ENCODE measurements at regions not wholly inside any gene's neighbourhood (a gene's known extent, or its start where the extent isn't known, plus 50 kb on each side); places are given as distances from the start of the nearest gene placed in this dataset.

DNA sequence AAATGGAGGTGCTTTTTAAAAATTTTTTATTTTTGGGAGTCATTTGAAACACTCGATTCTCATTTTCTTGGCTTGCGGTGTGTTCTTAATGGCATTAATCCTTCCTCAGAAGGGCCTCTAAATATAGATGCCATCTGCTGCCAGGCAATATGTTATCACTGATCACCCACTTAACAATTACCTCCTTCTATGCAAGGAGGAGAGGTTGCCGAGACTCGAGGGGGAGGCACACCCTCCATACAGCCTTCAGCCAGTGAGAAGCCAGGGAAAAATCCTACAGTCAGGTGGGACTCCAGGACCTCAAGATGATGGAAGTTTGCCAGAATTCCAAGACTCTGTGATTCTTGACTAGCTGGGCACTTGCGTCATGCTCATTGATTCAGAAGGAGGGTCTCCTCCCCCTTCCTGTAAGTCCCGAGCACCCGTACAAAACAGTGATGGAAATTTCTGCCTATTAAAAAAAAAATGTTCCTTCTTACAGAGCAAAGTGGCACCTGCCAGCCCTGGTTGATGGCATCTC lies 574.5 kb downstream of the TYW1 start (continued):
- TF ChIP-seq, protein P1, sequence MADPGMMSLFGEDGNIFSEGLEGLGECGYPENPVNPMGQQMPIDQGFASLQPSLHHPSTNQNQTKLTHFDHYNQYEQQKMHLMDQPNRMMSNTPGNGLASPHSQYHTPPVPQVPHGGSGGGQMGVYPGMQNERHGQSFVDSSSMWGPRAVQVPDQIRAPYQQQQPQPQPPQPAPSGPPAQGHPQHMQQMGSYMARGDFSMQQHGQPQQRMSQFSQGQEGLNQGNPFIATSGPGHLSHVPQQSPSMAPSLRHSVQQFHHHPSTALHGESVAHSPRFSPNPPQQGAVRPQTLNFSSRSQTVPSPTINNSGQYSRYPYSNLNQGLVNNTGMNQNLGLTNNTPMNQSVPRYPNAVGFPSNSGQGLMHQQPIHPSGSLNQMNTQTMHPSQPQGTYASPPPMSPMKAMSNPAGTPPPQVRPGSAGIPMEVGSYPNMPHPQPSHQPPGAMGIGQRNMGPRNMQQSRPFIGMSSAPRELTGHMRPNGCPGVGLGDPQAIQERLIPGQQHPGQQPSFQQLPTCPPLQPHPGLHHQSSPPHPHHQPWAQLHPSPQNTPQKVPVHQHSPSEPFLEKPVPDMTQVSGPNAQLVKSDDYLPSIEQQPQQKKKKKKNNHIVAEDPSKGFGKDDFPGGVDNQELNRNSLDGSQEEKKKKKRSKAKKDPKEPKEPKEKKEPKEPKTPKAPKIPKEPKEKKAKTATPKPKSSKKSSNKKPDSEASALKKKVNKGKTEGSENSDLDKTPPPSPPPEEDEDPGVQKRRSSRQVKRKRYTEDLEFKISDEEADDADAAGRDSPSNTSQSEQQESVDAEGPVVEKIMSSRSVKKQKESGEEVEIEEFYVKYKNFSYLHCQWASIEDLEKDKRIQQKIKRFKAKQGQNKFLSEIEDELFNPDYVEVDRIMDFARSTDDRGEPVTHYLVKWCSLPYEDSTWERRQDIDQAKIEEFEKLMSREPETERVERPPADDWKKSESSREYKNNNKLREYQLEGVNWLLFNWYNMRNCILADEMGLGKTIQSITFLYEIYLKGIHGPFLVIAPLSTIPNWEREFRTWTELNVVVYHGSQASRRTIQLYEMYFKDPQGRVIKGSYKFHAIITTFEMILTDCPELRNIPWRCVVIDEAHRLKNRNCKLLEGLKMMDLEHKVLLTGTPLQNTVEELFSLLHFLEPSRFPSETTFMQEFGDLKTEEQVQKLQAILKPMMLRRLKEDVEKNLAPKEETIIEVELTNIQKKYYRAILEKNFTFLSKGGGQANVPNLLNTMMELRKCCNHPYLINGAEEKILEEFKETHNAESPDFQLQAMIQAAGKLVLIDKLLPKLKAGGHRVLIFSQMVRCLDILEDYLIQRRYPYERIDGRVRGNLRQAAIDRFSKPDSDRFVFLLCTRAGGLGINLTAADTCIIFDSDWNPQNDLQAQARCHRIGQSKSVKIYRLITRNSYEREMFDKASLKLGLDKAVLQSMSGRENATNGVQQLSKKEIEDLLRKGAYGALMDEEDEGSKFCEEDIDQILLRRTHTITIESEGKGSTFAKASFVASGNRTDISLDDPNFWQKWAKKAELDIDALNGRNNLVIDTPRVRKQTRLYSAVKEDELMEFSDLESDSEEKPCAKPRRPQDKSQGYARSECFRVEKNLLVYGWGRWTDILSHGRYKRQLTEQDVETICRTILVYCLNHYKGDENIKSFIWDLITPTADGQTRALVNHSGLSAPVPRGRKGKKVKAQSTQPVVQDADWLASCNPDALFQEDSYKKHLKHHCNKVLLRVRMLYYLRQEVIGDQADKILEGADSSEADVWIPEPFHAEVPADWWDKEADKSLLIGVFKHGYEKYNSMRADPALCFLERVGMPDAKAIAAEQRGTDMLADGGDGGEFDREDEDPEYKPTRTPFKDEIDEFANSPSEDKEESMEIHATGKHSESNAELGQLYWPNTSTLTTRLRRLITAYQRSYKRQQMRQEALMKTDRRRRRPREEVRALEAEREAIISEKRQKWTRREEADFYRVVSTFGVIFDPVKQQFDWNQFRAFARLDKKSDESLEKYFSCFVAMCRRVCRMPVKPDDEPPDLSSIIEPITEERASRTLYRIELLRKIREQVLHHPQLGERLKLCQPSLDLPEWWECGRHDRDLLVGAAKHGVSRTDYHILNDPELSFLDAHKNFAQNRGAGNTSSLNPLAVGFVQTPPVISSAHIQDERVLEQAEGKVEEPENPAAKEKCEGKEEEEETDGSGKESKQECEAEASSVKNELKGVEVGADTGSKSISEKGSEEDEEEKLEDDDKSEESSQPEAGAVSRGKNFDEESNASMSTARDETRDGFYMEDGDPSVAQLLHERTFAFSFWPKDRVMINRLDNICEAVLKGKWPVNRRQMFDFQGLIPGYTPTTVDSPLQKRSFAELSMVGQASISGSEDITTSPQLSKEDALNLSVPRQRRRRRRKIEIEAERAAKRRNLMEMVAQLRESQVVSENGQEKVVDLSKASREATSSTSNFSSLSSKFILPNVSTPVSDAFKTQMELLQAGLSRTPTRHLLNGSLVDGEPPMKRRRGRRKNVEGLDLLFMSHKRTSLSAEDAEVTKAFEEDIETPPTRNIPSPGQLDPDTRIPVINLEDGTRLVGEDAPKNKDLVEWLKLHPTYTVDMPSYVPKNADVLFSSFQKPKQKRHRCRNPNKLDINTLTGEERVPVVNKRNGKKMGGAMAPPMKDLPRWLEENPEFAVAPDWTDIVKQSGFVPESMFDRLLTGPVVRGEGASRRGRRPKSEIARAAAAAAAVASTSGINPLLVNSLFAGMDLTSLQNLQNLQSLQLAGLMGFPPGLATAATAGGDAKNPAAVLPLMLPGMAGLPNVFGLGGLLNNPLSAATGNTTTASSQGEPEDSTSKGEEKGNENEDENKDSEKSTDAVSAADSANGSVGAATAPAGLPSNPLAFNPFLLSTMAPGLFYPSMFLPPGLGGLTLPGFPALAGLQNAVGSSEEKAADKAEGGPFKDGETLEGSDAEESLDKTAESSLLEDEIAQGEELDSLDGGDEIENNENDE (IDR thresholded peaks at IDR 0.05; ENCODE audit: insufficient replicate concordance, low read length), result no peak
- TF ChIP-seq BCL11A (IDR thresholded peaks at IDR 0.05; ENCODE audit: low read depth in 2 of 2, low read length in 2 of 2) (no peak), RAD21 (IDR thresholded peaks at IDR 0.05 in 1 of 2, conservative IDR thresholded peaks at IDR 0.05 in 1 of 2; ENCODE audit: low read depth in 2 of 2, low read length in 2 of 2) (no peak), CREB1 (IDR thresholded peaks at IDR 0.05) (no peak), RXRA (IDR thresholded peaks at IDR 0.05; ENCODE audit: insufficient read depth, low read depth, low read length) (no peak), HDAC2 (IDR thresholded peaks at IDR 0.05; ENCODE audit: borderline replicate concordance in 1 of 2, low read depth in 2 of 2, low read length in 2 of 2) (no peak), SP4 (IDR thresholded peaks at IDR 0.05; ENCODE audit: low read length) (no peak), RBBP5 (IDR thresholded peaks at IDR 0.05; ENCODE audit: borderline replicate concordance, low read depth, low read length) (no peak), GABPA (IDR thresholded peaks at IDR 0.05; ENCODE audit: borderline replicate concordance, insufficient read depth, low read length) (no peak), FOSL1 (IDR thresholded peaks at IDR 0.05; ENCODE audit: insufficient read depth, low read depth, low read length) (no peak), POLR2A (IDR thresholded peaks at IDR 0.05; ENCODE audit: control extremely low read depth in 1 of 2, low read depth in 2 of 2, low read length in 2 of 2) (no peak), PHF8 (conservative IDR thresholded peaks at IDR 0.05; ENCODE audit: low read depth, low read length) (no peak)

Measured in H1 (cell line).